Neural progenitor cell (in vitro differentiated cells): ENCODE measurements at regions not wholly inside any gene's neighbourhood (a gene's known extent, or its start where the extent isn't known, plus 50 kb on each side); places are given as distances from the start of the nearest gene placed in this dataset.

Experiments used
- CTCF ChIP-seq: fragments of 200-600 bp; sonication (generic); IDR thresholded peaks from 2 replicates; pipeline ENCODE4 v1.5.1; 2017; ENCODE audit warnings: antibody characterized with exemption, mild to moderate bottlenecking
- EZH2 ChIP-seq: fragments of 200-600 bp; sonication (generic); IDR thresholded peaks from 2 replicates; pipeline ENCODE4 v1.6.1; 2017; ENCODE audit warnings: antibody characterized with exemption, mild to moderate bottlenecking, moderate library complexity
- EZH2phosphoT487 ChIP-seq: fragments of 200-600 bp; sonication (generic); IDR thresholded peaks from 2 replicates; pipeline ENCODE4 v1.6.1; 2017; ENCODE audit warnings: antibody characterized with exemption

- TF ChIP-seq EZH2phosphoT487 (no peak), CTCF (no peak), EZH2 (no peak)
These were observed 106.2 kb upstream of the SLC34A2 start for GRCh38 chr4:25549413-25549812.
